DMS 273 (cell line): ENCODE measurements at regions not wholly inside any gene's neighbourhood (a gene's known extent, or its start where the extent isn't known, plus 50 kb on each side); places are given as distances from the start of the nearest gene placed in this dataset.
"Not testable (repeated sequence)": the region's sequence is repeated elsewhere in the genome, so short reads cannot be mapped to it uniquely, and the experiment has no call there.

Source experiments
- DNase-seq: peaks from one replicate; lab custom pipeline; 2025; ENCODE audit not compliant: unreplicated experiment; lab: John Stamatoyannopoulos, UW

GRCh38 chr11:13166036-13166435 is 111.6 kb upstream of the BMAL1 start:
- no peak for DNase-seq

- no peak for DNase-seq
Measured at GRCh38 chr11:13168271-13168670, 109.3 kb upstream of the BMAL1 start.

- DNase-seq, result peak; percentile 55
Measured at GRCh38 chr11:13169709-13170108, 107.9 kb upstream of the BMAL1 start.

GRCh38 chr11:13174090-13174489 is 103.5 kb upstream of the BMAL1 start:
- no peak for DNase-seq

GRCh38 chr11:13183094-13183825 is 94.3 kb upstream of the BMAL1 start:
- DNase-seq, result peak; percentile 43

GRCh38 chr11:13183826-13184196 is 93.8 kb upstream of the BMAL1 start:
- DNase-seq, result no peak

GRCh38 chr11:13184295-13184794 is 93.2 kb upstream of the BMAL1 start:
- no peak for DNase-seq

- no peak for DNase-seq
Measured at GRCh38 chr11:13188179-13188578, 89.4 kb upstream of the BMAL1 start.

GRCh38 chr11:13189561-13190426 is 87.8 kb upstream of the BMAL1 start:
- DNase-seq, result no peak

- DNase-seq, result no peak
Measured at GRCh38 chr11:13193613-13194012, 84.0 kb upstream of the BMAL1 start.

GRCh38 chr11:13197374-13197773 is 80.2 kb upstream of the BMAL1 start:
- not testable (repeated sequence) for DNase-seq

GRCh38 chr11:13205486-13205885 is 72.1 kb upstream of the BMAL1 start:
- no peak for DNase-seq

- no peak for DNase-seq
Measured at GRCh38 chr11:13206086-13206640, 71.4 kb upstream of the BMAL1 start.

GRCh38 chr11:13207270-13207664 is 70.3 kb upstream of the BMAL1 start:
- DNase-seq, result no peak

- DNase-seq, result no peak
Measured at GRCh38 chr11:13207665-13208594, 69.7 kb upstream of the BMAL1 start.

GRCh38 chr11:13208921-13209320 is 68.7 kb upstream of the BMAL1 start:
- DNase-seq, result peak; percentile 1

GRCh38 chr11:13209379-13209778 is 68.2 kb upstream of the BMAL1 start:
- no peak for DNase-seq

- DNase-seq, result peak; percentile 65
Measured at GRCh38 chr11:13210424-13210823, 67.2 kb upstream of the BMAL1 start.

GRCh38 chr11:13214276-13214675 is 63.3 kb upstream of the BMAL1 start:
- DNase-seq, result no peak

GRCh38 chr11:13215149-13215548 is 62.4 kb upstream of the BMAL1 start:
- no peak for DNase-seq
